ENCODE measurements at regions not wholly inside any gene's neighbourhood (a gene's known extent, or its start where the extent isn't known, plus 50 kb on each side); places are given as distances from the start of the nearest gene placed in this dataset.
"Not testable (repeated sequence)": the region's sequence is repeated elsewhere in the genome, so short reads cannot be mapped to it uniquely, and the experiment has no call there.

DNA sequence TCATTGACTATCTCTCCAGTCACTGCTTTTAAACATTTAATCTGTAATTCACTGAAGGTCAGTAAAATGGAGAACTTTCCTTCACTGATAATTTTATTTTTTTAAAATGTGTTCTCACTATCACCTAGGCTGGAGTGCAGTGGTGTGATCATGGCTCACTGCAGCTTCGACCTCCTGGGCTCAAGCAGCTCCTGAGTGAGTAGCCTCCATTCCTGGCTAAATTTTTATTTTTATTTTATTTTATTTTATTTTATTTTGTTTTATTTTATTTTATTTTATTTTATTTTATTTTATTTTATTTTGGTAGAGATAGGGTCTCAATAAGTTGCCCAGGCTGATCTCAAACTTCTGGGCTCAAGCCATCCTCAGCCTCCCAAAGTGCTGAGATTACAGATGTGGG, 446.5 kb downstream of the TAFA4 start:
- not testable (repeated sequence) for TF ChIP-seq CTCF, POLR2A (IDR thresholded peaks at IDR 0.05)

All from Peyer's patch (tissue), 4 donors.